H1 (cell line): ENCODE measurements at regions not wholly inside any gene's neighbourhood (a gene's known extent, or its start where the extent isn't known, plus 50 kb on each side); places are given as distances from the start of the nearest gene placed in this dataset.

Experiments
- CTCF ChIA-PET: fragments of 300-600 bp; sonication (Branson Sonifier 250); formaldehyde crosslinking; loops from one replicate; lab custom pipeline; 2021; ENCODE audit not compliant: partially characterized antibody; lab: Charles Lee
- POLR2A ChIA-PET: fragments of 300-600 bp; sonication (Branson Sonifier 250); formaldehyde crosslinking; loops from one replicate; lab custom pipeline; 2021; ENCODE audit warnings: inconsistent platforms; ENCODE audit not compliant: partially characterized antibody; lab: Charles Lee
- DNase-seq, 2 experiments: peaks; one replicate each; pipeline versions ENCODE4 v3.0.0 to v3.0.0-alpha.2; 2010 to 2022; ENCODE audit warnings: low spot score in 2 of 2, low read depth in 1 of 2, mixed read lengths in 1 of 2
- FAIRE-seq: peaks from 2 replicates; lab custom pipeline; 2011; peaks lifted over from hg19 to GRCh38; lab: Jason Lieb, UNC
- H2AFZ ChIP-seq: 2 replicates; pipeline ENCODE4 v1.8.1; 2012; ENCODE audit warnings: low read length, inconsistent platforms
- H2AK5ac ChIP-seq: 2 replicates; pipeline ENCODE4 v1.6.1; 2013; ENCODE audit warnings: low read depth, low read length
- H2BK120ac ChIP-seq: replicated peaks from 2 replicates; pipeline ENCODE3; 2013; ENCODE audit warnings: low read depth, low read length, inconsistent platforms
- H2BK12ac ChIP-seq: 2 replicates; pipeline ENCODE4 v1.6.1; 2013; ENCODE audit warnings: low read depth, low read length
- H2BK15ac ChIP-seq: 2 replicates; pipeline ENCODE4 v1.6.1; 2013; ENCODE audit warnings: low read length
- H2BK20ac ChIP-seq: 2 replicates; pipeline ENCODE4 v1.6.1; 2013; ENCODE audit warnings: low read length
- H2BK5ac ChIP-seq: 2 replicates; pipeline ENCODE4 v1.6.1; 2013; ENCODE audit warnings: low read depth, low read length
- H3K14ac ChIP-seq: 2 replicates; pipeline ENCODE4 v1.6.1; 2013; ENCODE audit warnings: inconsistent platforms; ENCODE audit not compliant: insufficient read length
- H3K18ac ChIP-seq: 2 replicates; pipeline ENCODE4 v1.6.1; 2013; ENCODE audit warnings: low read length; ENCODE audit errors: extremely low read depth
- H3K23ac ChIP-seq: 2 replicates; pipeline ENCODE4 v1.6.1; 2013; ENCODE audit warnings: inconsistent platforms; ENCODE audit not compliant: insufficient read length
- H3K23me2 ChIP-seq: 2 replicates; pipeline ENCODE4 v1.6.1; 2013; ENCODE audit warnings: low read depth, low read length
- H3K27ac ChIP-seq: 2 replicates; pipeline ENCODE4 v1.6.1; 2011; ENCODE audit warnings: low read depth, low read length, inconsistent platforms
- H3K27me3 ChIP-seq, 4 experiments: replicated peaks in 1 of 4; 1 replicate in 1 of 4; 2 replicates in 3 of 4; pipeline versions ENCODE4 v1.6.1 to v1.8.1; 2011 to 2013; ENCODE audit warnings: low read length in 3 of 4, mild to moderate bottlenecking in 3 of 4, inconsistent platforms in 2 of 4, mixed read lengths in 2 of 4, moderate library complexity in 1 of 4; ENCODE audit not compliant: control insufficient read depth in 3 of 4, insufficient read depth in 3 of 4; ENCODE audit errors: extremely low read depth in 1 of 4
- H3K36me3 ChIP-seq, 4 experiments: 2 replicates each; pipeline versions ENCODE4 v1.6.1 to v1.8.1; 2011 to 2013; ENCODE audit warnings: mild to moderate bottlenecking in 4 of 4, low read length in 3 of 4, moderate library complexity in 2 of 4, control low read depth in 1 of 4, inconsistent platforms in 1 of 4; ENCODE audit not compliant: insufficient read depth in 4 of 4, control insufficient read depth in 2 of 4
- H3K4ac ChIP-seq: replicated peaks from 2 replicates; pipeline ENCODE3; 2013; ENCODE audit warnings: low read length, low read depth, mixed read lengths, inconsistent platforms; ENCODE audit not compliant: insufficient read length
- H3K4me1 ChIP-seq, 4 experiments: replicated peaks in 1 of 4; 1 replicate in 1 of 4; 2 replicates in 3 of 4; pipeline versions ENCODE4 v1.6.1 to v1.8.1; 2011 to 2013; ENCODE audit warnings: low read length in 3 of 4, inconsistent platforms in 2 of 4, mixed read lengths in 1 of 4; ENCODE audit not compliant: insufficient read depth in 4 of 4, control insufficient read depth in 3 of 4
- H3K4me2 ChIP-seq, 2 experiments: 2 replicates each; pipeline versions ENCODE4 v1.6.1 to v1.8.1; 2011 to 2013; ENCODE audit warnings: low read depth in 2 of 2, low read length in 2 of 2, control low read depth in 1 of 2, inconsistent platforms in 1 of 2, mild to moderate bottlenecking in 1 of 2; ENCODE audit not compliant: insufficient read depth in 1 of 2
- H3K4me3 ChIP-seq, 4 experiments: fragments of 200-600, 300-600 bp in 1 of 4; sonication (generic), shearing (Covaris generic), sonication (Bioruptor Twin) in 1 of 4; 2 replicates each; pipeline versions ENCODE4 v1.5.1 to v1.8.1; 2011 to 2016; ENCODE audit warnings: low read length in 4 of 4, low read depth in 3 of 4, control low read depth in 2 of 4, inconsistent platforms in 2 of 4, mild to moderate bottlenecking in 2 of 4, mixed read lengths in 1 of 4, moderate library complexity in 1 of 4; ENCODE audit not compliant: insufficient read depth in 2 of 4; ENCODE audit errors: extremely low read depth in 1 of 4
- H3K56ac ChIP-seq: replicated peaks from 2 replicates; pipeline ENCODE3; 2013; ENCODE audit warnings: low read depth, mild to moderate bottlenecking, mixed read lengths, low read length, inconsistent platforms; ENCODE audit not compliant: insufficient read length
- H3K79me1 ChIP-seq: 2 replicates; pipeline ENCODE4 v1.6.1; 2013; ENCODE audit warnings: low read depth, low read length, control low read depth
- H3K79me2 ChIP-seq, 2 experiments: 2 replicates each; pipeline versions ENCODE4 v1.6.1 to v1.8.1; 2012 to 2013; ENCODE audit warnings: low read length in 2 of 2, mild to moderate bottlenecking in 2 of 2, inconsistent platforms in 1 of 2; ENCODE audit not compliant: insufficient read depth in 2 of 2, control insufficient read depth in 1 of 2
- H3K9ac ChIP-seq, 4 experiments: replicated peaks in 1 of 4; 1 replicate in 1 of 4; 2 replicates in 3 of 4; pipeline versions ENCODE4 v1.6.1 to v1.8.1; 2011 to 2013; ENCODE audit warnings: low read depth in 3 of 4, low read length in 3 of 4, control low read depth in 2 of 4, mild to moderate bottlenecking in 2 of 4, moderate library complexity in 2 of 4, inconsistent platforms in 1 of 4; ENCODE audit errors: extremely low read depth in 1 of 4
- H3K9me3 ChIP-seq, 2 experiments: 2 replicates each; pipeline versions ENCODE4 v1.6.1 to v1.8.1; 2012 to 2013; ENCODE audit warnings: mild to moderate bottlenecking in 2 of 2, moderate library complexity in 2 of 2, control low read depth in 1 of 2, inconsistent platforms in 1 of 2, low read depth in 1 of 2, low read length in 1 of 2, mixed read lengths in 1 of 2; ENCODE audit not compliant: insufficient read depth in 2 of 2
- H4K20me1 ChIP-seq, 2 experiments: replicated peaks in 1 of 2; 2 replicates each; pipeline versions ENCODE3 to v1.8.1; 2011 to 2013; ENCODE audit warnings: inconsistent platforms in 2 of 2, low read length in 2 of 2, mild to moderate bottlenecking in 1 of 2; ENCODE audit not compliant: insufficient read depth in 2 of 2, control insufficient read depth in 1 of 2
- H4K5ac ChIP-seq: 2 replicates; pipeline ENCODE4 v1.6.1; 2013; ENCODE audit warnings: low read length, low read depth, mixed read lengths, inconsistent platforms; ENCODE audit not compliant: insufficient read length
- H4K8ac ChIP-seq: 2 replicates; pipeline ENCODE4 v1.8.0; 2013; ENCODE audit warnings: mild to moderate bottlenecking, moderate library complexity, low read length, inconsistent platforms; ENCODE audit not compliant: insufficient read depth; ENCODE audit errors: extremely low read depth
- H4K91ac ChIP-seq: replicated peaks from 2 replicates; pipeline ENCODE3; 2013; ENCODE audit warnings: low read length, mixed read lengths, inconsistent platforms; ENCODE audit not compliant: insufficient read length
- ASH2L ChIP-seq: fragments of 200-600, 300-600 bp; sonication (generic); IDR thresholded peaks from one replicate; pipeline ENCODE4 v1.7.1; 2017; ENCODE audit warnings: low read length
- BCL11A ChIP-seq, 2 experiments: IDR thresholded peaks; one replicate each; pipeline ENCODE4 v1.6.1; 2011; ENCODE audit warnings: low read depth in 2 of 2, low read length in 2 of 2, mild to moderate bottlenecking in 2 of 2
- CBX8 ChIP-seq: fragments of 300-800, 300-1000 bp; sonication (generic); IDR thresholded peaks from 2 replicates; pipeline ENCODE4 v1.7.1; 2016; ENCODE audit warnings: low read depth, low read length, borderline replicate concordance
- FOSL1 ChIP-seq: IDR thresholded peaks from 2 replicates; pipeline ENCODE4 v1.6.1; 2011; ENCODE audit warnings: mild to moderate bottlenecking, low read depth, low read length, moderate library complexity; ENCODE audit not compliant: insufficient read depth
- RBBP5 ChIP-seq: IDR thresholded peaks from 2 replicates; pipeline ENCODE4 v1.7.1; 2012; ENCODE audit warnings: low read depth, mild to moderate bottlenecking, inconsistent platforms, low read length, moderate library complexity, borderline replicate concordance
- WGBS, 2 experiments: shearing (Covaris generic) in 1 of 2; methylation state at CpG; one replicate each; pipeline versions ENCODE4 v1.1.6 to v1.1.7; 2013 to 2015; ENCODE audit warnings: low lambda C conversion rate in 2 of 2, mixed read lengths in 2 of 2, inconsistent platforms in 1 of 2, low coverage in 1 of 2, missing lambda C conversion rate in 1 of 2; ENCODE audit not compliant: insufficient replicate concordance in 2 of 2, insufficient coverage in 1 of 2, insufficient read length in 1 of 2; ENCODE audit errors: extremely low coverage in 1 of 2, missing lambda C conversion rate in 1 of 2; 5-methylcytosine and 5-hydroxymethylcytosine counted together

- Histone ChIP-seq H3K4me1 (peaks cover 0 to 7% (median 4%) of the 10 kb centered on the region in 4 experiments; a peak in 4 of 7 replicates), H3K4me2 (no peak overlapping the region), H4K91ac (no peak overlapping the region), H2AFZ (no peak overlapping the region), H3K14ac (no peak overlapping the region), H3K27me3 (no peaks in the 10 kb centered on the region), H3K36me3 (no peaks in the 10 kb centered on the region), H2BK12ac (no peak overlapping the region), H3K9ac (no peak overlapping the region), H3K23ac (no peak overlapping the region), H2AK5ac (no peak overlapping the region), H3K79me2 (no peaks in the 10 kb centered on the region), H3K27ac (no peak overlapping the region), H4K8ac (no peak overlapping the region), H3K18ac (no peak overlapping the region), H3K23me2 (no peaks in the 10 kb centered on the region), H4K5ac (no peak overlapping the region), H2BK5ac (no peak overlapping the region), H3K79me1 (no peaks in the 10 kb centered on the region), H3K56ac (no peak overlapping the region), H3K4ac (no peak overlapping the region), H3K4me3 (no peak overlapping the region), H2BK20ac (no peak overlapping the region), H2BK120ac (no peak overlapping the region), H3K9me3 (0 out of 4 replicates have a peak, but pooled peaks cover 0 to 2% of the 10 kb centered on the region in 2 experiments), H4K20me1 (no peaks in the 10 kb centered on the region), H2BK15ac (no peak overlapping the region)
- ChIA-PET POLR2A (no interaction called here), CTCF (interaction anchor here (2.8 kb wide), 1 partner anchor 15 kb away, joined by 10 read pairs; no protein-coding TSS in a partner anchor)
- DNase-seq (peak in 1 of 2 experiments; percentile 4), FAIRE-seq (no peak)
- 89% methylated on average over 4 of the region's 4 CpGs; no CpG with 5 or more reads in 1 of the 2 experiments for WGBS, 2 experiments
- TF ChIP-seq FOSL1 (no peak), RBBP5 (no peak), BCL11A (IDR thresholded peaks at IDR 0.05; ENCODE audit: low read depth in 2 of 2, low read length in 2 of 2) (no peak), ASH2L (no peak), CBX8 (no peak)
These were observed 550.7 kb downstream of the INSC start for GRCh38 chr11:15665368-15665871.
